ENCODE measurements at regions not wholly inside any gene's neighbourhood (a gene's known extent, or its start where the extent isn't known, plus 50 kb on each side); places are given as distances from the start of the nearest gene placed in this dataset.

GRCh38 chr7:49308787-49309186, 384.4 kb downstream of the CDC14C start:
- no peaks in the 10 kb centered on the region for H3K36me3 ChIP-seq (ENCODE audit: control insufficient read depth, insufficient read depth, low read length)
- no peaks in the 10 kb centered on the region for H3K4me1 Mint-ChIP-seq
- H3K27me3 ChIP-seq (ENCODE audit: control insufficient read depth, insufficient read depth, low read length): no peaks in the 10 kb centered on the region
- H3K36me3 Mint-ChIP-seq: no peaks in the 10 kb centered on the region
- no peaks in the 10 kb centered on the region for H3K4me1 ChIP-seq (ENCODE audit: control insufficient read depth, insufficient read depth, low read length, poor library complexity, severe bottlenecking)
- no peak overlapping the region for H3K27ac ChIP-seq (ENCODE audit: insufficient read depth, low read length, poor library complexity, severe bottlenecking)
- DNase-seq: no peak
- H3K4me3 Mint-ChIP-seq: no peak overlapping the region
- no peaks in the 10 kb centered on the region for H3K9me3 ChIP-seq (ENCODE audit: control insufficient read depth in 2 of 2, low read length in 2 of 2)
- H3K4me3 ChIP-seq (ENCODE audit: low read depth, low read length): no peak overlapping the region
- no peak for ATAC-seq (ENCODE audit: low read depth in 2 of 2)
- peaks cover 2 to 12% (median 5%) of the 10 kb centered on the region in 7 donors for H3K9me3 Mint-ChIP-seq
- no peaks in the 10 kb centered on the region for H3K27me3 Mint-ChIP-seq
- H3K27ac Mint-ChIP-seq: no peak overlapping the region

DNA sequence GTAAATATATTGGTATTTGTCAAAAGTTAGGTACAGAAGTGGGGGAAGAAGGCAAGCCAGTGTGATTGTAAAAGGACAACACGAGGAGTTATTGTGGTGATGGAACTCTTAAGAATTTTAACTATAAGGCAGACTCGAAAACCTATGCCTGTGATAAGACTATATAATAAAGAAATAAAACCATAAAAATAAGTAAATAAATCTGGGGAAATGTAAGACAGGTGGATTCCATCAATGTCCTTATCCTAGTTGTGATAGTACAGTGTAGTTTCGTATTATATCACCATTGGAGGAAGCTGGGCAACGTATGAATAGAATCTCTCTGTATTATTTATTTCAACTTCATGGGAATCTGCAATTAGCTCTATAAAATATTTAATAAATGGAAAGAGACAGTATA, 395.7 kb downstream of the CDC14C start:
- Mint-ChIP-seq H3K27me3 (no peaks in the 10 kb centered on the region), H3K4me3 (no peak overlapping the region), H3K9me3 (peaks cover 0 to 4% (median 2%) of the 10 kb centered on the region in 7 donors), H3K4me1 (no peaks in the 10 kb centered on the region), H3K36me3 (no peaks in the 10 kb centered on the region), H3K27ac (no peak overlapping the region)
- H3K27me3 ChIP-seq (ENCODE audit: control insufficient read depth, insufficient read depth, low read length): no peaks in the 10 kb centered on the region
- no peaks in the 10 kb centered on the region for H3K36me3 ChIP-seq (ENCODE audit: control insufficient read depth, insufficient read depth, low read length)
- H3K4me3 ChIP-seq (ENCODE audit: low read depth, low read length): no peak overlapping the region
- no peaks in the 10 kb centered on the region for H3K4me1 ChIP-seq (ENCODE audit: control insufficient read depth, insufficient read depth, low read length, poor library complexity, severe bottlenecking)
- DNase-seq (no peak), ATAC-seq (ENCODE audit: low read depth in 2 of 2) (no peak)
- H3K27ac ChIP-seq (ENCODE audit: insufficient read depth, low read length, poor library complexity, severe bottlenecking): no peak overlapping the region
- H3K9me3 ChIP-seq (ENCODE audit: control insufficient read depth in 2 of 2, low read length in 2 of 2): no peaks in the 10 kb centered on the region

- no peak overlapping the region for H3K4me3 Mint-ChIP-seq
- H3K4me1 ChIP-seq (ENCODE audit: control insufficient read depth, insufficient read depth, low read length, poor library complexity, severe bottlenecking): no peaks in the 10 kb centered on the region
- H3K36me3 Mint-ChIP-seq: no peaks in the 10 kb centered on the region
- peaks cover 0 to 5% (median 0%) of the 10 kb centered on the region in 7 donors for H3K9me3 Mint-ChIP-seq
- H3K27me3 Mint-ChIP-seq: no peaks in the 10 kb centered on the region
- H3K9me3 ChIP-seq (ENCODE audit: control insufficient read depth in 2 of 2, low read length in 2 of 2): no peaks in the 10 kb centered on the region
- H3K27ac Mint-ChIP-seq: no peak overlapping the region
- no peaks in the 10 kb centered on the region for H3K4me1 Mint-ChIP-seq
- ATAC-seq (ENCODE audit: low read depth in 2 of 2) (no peak), DNase-seq (no peak)
- no peak overlapping the region for H3K4me3 ChIP-seq (ENCODE audit: low read depth, low read length)
- H3K27ac ChIP-seq (ENCODE audit: insufficient read depth, low read length, poor library complexity, severe bottlenecking): no peak overlapping the region
- no peaks in the 10 kb centered on the region for H3K36me3 ChIP-seq (ENCODE audit: control insufficient read depth, insufficient read depth, low read length)
- no peaks in the 10 kb centered on the region for H3K27me3 ChIP-seq (ENCODE audit: control insufficient read depth, insufficient read depth, low read length)
These were observed 397.5 kb downstream of the CDC14C start for GRCh38 chr7:49321843-49322242.

- DNase-seq (no peak), ATAC-seq (ENCODE audit: low read depth in 2 of 2) (no peak)
- no peaks in the 10 kb centered on the region for H3K4me1 Mint-ChIP-seq
- H3K27ac Mint-ChIP-seq: no peak overlapping the region
- Histone ChIP-seq H3K27me3 (ENCODE audit: control insufficient read depth, insufficient read depth, low read length) (no peaks in the 10 kb centered on the region), H3K4me3 (ENCODE audit: low read depth, low read length) (no peak overlapping the region), H3K36me3 (ENCODE audit: control insufficient read depth, insufficient read depth, low read length) (no peaks in the 10 kb centered on the region), H3K9me3 (ENCODE audit: control insufficient read depth in 2 of 2, low read length in 2 of 2) (no peaks in the 10 kb centered on the region), H3K4me1 (ENCODE audit: control insufficient read depth, insufficient read depth, low read length, poor library complexity, severe bottlenecking) (no peaks in the 10 kb centered on the region), H3K27ac (ENCODE audit: insufficient read depth, low read length, poor library complexity, severe bottlenecking) (no peak overlapping the region)
- peaks cover 0 to 5% (median 0%) of the 10 kb centered on the region in 7 donors for H3K9me3 Mint-ChIP-seq
- no peaks in the 10 kb centered on the region for H3K27me3 Mint-ChIP-seq
- no peak overlapping the region for H3K4me3 Mint-ChIP-seq
- H3K36me3 Mint-ChIP-seq: no peaks in the 10 kb centered on the region
These were observed 398.1 kb downstream of the CDC14C start for GRCh38 chr7:49322476-49322875.

DNA sequence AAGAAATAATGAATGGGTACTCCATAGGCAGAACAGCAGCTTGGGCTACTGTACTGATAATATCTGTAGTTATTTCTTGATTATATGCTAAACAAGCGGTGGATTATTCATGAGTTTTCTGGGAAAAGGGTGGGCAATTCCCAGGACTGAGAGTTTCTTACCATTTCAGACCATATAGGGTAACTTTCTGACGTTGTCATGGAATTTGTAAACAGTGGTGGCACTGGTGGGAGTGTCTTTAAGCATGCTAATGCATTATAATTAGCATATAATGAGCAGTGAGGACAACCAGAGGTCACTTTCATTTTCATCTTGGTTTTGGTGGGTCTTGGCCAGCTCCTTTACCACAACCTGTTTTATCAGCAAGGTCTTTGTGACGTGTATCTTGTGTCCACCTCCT, 399.7 kb downstream of the CDC14C start:
- no peak overlapping the region for H3K27ac Mint-ChIP-seq

DNA sequence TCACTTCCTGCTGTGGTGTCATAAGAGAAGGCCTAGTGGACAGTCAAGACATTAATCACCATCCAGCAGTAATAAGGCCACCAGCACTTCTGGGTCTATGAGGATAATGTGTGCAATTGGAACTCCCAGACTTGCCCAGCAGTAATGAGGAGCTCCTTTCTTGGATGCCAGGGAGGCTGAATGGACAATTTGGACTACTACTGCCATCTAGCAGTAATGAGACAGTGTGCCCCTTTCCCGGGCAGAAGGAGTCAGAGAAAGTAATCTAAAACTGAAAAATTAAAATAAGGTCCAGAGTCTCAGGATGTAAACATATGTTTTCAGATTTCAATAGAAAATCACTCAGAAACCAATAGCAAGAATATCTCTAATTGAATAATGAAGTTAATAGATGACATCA, 400.4 kb downstream of the CDC14C start:
- H3K27ac ChIP-seq (ENCODE audit: insufficient read depth, low read length, poor library complexity, severe bottlenecking): no peak overlapping the region
- no peak overlapping the region for H3K4me3 ChIP-seq (ENCODE audit: low read depth, low read length)
- Mint-ChIP-seq H3K4me3 (no peak overlapping the region), H3K27me3 (no peaks in the 10 kb centered on the region), H3K36me3 (no peaks in the 10 kb centered on the region), H3K9me3 (peaks cover 0 to 11% (median 0%) of the 10 kb centered on the region in 7 donors), H3K27ac (no peak overlapping the region), H3K4me1 (no peaks in the 10 kb centered on the region)
- no peak for DNase-seq
- no peak for ATAC-seq (ENCODE audit: low read depth in 2 of 2)
- no peaks in the 10 kb centered on the region for H3K9me3 ChIP-seq (ENCODE audit: control insufficient read depth in 2 of 2, low read length in 2 of 2)
- no peaks in the 10 kb centered on the region for H3K4me1 ChIP-seq (ENCODE audit: control insufficient read depth, insufficient read depth, low read length, poor library complexity, severe bottlenecking)
- no peaks in the 10 kb centered on the region for H3K27me3 ChIP-seq (ENCODE audit: control insufficient read depth, insufficient read depth, low read length)
- no peaks in the 10 kb centered on the region for H3K36me3 ChIP-seq (ENCODE audit: control insufficient read depth, insufficient read depth, low read length)

More for the DNA sequence above, 399.7 kb downstream of the CDC14C start:
- no peak for DNase-seq
- H3K27me3 ChIP-seq (ENCODE audit: control insufficient read depth, insufficient read depth, low read length): no peaks in the 10 kb centered on the region
- Mint-ChIP-seq H3K36me3 (no peaks in the 10 kb centered on the region), H3K4me1 (no peaks in the 10 kb centered on the region), H3K27me3 (no peaks in the 10 kb centered on the region), H3K9me3 (peaks cover 0 to 11% (median 0%) of the 10 kb centered on the region in 7 donors), H3K4me3 (no peak overlapping the region)
- no peaks in the 10 kb centered on the region for H3K9me3 ChIP-seq (ENCODE audit: control insufficient read depth in 2 of 2, low read length in 2 of 2)
- H3K36me3 ChIP-seq (ENCODE audit: control insufficient read depth, insufficient read depth, low read length): no peaks in the 10 kb centered on the region
- H3K4me3 ChIP-seq (ENCODE audit: low read depth, low read length): no peak overlapping the region
- no peak for ATAC-seq (ENCODE audit: low read depth in 2 of 2)
- no peak overlapping the region for H3K27ac ChIP-seq (ENCODE audit: insufficient read depth, low read length, poor library complexity, severe bottlenecking)
- no peaks in the 10 kb centered on the region for H3K4me1 ChIP-seq (ENCODE audit: control insufficient read depth, insufficient read depth, low read length, poor library complexity, severe bottlenecking)

DNA sequence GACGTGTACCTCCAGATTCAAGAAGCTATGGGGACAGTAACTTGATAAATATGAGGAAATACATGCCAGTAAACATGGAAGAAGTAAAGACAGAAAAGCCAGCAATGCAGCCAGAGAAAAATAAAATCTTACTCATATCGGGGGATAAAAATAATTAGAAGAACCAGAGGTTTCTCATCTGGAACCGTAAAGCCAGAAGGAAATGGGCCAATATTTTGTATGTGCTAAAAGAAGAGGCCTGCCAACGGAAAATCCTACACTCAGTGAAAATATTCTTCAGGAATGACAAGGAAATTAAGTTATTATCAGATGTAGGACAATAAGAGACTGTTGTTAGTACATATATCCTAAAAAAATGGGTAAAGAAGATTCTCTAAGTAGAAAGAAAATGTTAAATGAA, 401.2 kb downstream of the CDC14C start:
- H3K36me3 Mint-ChIP-seq: no peaks in the 10 kb centered on the region
- no peaks in the 10 kb centered on the region for H3K36me3 ChIP-seq (ENCODE audit: control insufficient read depth, insufficient read depth, low read length)
- no peaks in the 10 kb centered on the region for H3K4me1 ChIP-seq (ENCODE audit: control insufficient read depth, insufficient read depth, low read length, poor library complexity, severe bottlenecking)
- ATAC-seq (ENCODE audit: low read depth in 2 of 2) (no peak), DNase-seq (no peak)
- H3K4me1 Mint-ChIP-seq: no peaks in the 10 kb centered on the region
- H3K27me3 Mint-ChIP-seq: no peaks in the 10 kb centered on the region
- H3K4me3 ChIP-seq (ENCODE audit: low read depth, low read length): no peak overlapping the region
- no peak overlapping the region for H3K27ac Mint-ChIP-seq
- peaks cover 0 to 9% (median 0%) of the 10 kb centered on the region in 7 donors for H3K9me3 Mint-ChIP-seq
- no peaks in the 10 kb centered on the region for H3K9me3 ChIP-seq (ENCODE audit: control insufficient read depth in 2 of 2, low read length in 2 of 2)
- H3K27me3 ChIP-seq (ENCODE audit: control insufficient read depth, insufficient read depth, low read length): no peaks in the 10 kb centered on the region
- H3K27ac ChIP-seq (ENCODE audit: insufficient read depth, low read length, poor library complexity, severe bottlenecking): no peak overlapping the region
- no peak overlapping the region for H3K4me3 Mint-ChIP-seq

- Mint-ChIP-seq H3K27me3 (no peaks in the 10 kb centered on the region), H3K4me3 (no peak overlapping the region)
- ATAC-seq (ENCODE audit: low read depth in 2 of 2): no peak
These were observed 402.8 kb downstream of the CDC14C start for GRCh38 chr7:49327155-49327554.

More at GRCh38 chr7:49327155-49327554, 402.8 kb downstream of the CDC14C start:
- DNase-seq: no peak
- Mint-ChIP-seq H3K4me1 (no peaks in the 10 kb centered on the region), H3K36me3 (no peaks in the 10 kb centered on the region), H3K9me3 (peaks cover 0 to 10% (median 1%) of the 10 kb centered on the region in 7 donors), H3K27ac (no peak overlapping the region)
- Histone ChIP-seq H3K27me3 (ENCODE audit: control insufficient read depth, insufficient read depth, low read length) (no peaks in the 10 kb centered on the region), H3K9me3 (ENCODE audit: control insufficient read depth in 2 of 2, low read length in 2 of 2) (no peaks in the 10 kb centered on the region), H3K4me3 (ENCODE audit: low read depth, low read length) (no peak overlapping the region), H3K36me3 (ENCODE audit: control insufficient read depth, insufficient read depth, low read length) (no peaks in the 10 kb centered on the region), H3K27ac (ENCODE audit: insufficient read depth, low read length, poor library complexity, severe bottlenecking) (no peak overlapping the region), H3K4me1 (ENCODE audit: control insufficient read depth, insufficient read depth, low read length, poor library complexity, severe bottlenecking) (no peaks in the 10 kb centered on the region)
